ENCODE measurements at regions not wholly inside any gene's neighbourhood (a gene's known extent, or its start where the extent isn't known, plus 50 kb on each side); places are given as distances from the start of the nearest gene placed in this dataset.

DNA sequence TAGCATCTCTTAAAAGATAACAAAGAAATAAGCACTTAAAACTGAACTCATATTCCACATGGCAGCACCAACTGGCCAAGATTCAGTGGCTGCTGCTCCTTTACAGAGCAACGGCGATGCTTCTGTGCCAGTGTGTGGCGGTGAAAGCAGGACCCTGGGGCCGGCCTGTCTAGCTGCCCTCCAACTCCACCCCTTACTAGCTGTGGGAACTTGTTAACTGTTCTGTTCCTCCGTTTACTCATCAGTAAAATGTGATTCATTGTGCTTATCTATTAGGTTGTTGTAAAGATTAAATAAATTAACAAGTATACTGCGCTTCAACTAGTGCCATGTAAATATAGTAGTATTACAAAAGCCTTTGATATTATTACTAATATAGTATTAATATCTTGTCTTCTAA is 133.2 kb downstream of the GDAP2 start:
- Histone ChIP-seq H3K4me1 (ENCODE audit: control insufficient read depth, extremely low read depth, insufficient read depth, low read length) (peaks cover 17% of the 10 kb centered on the region), H3K4me2 (ENCODE audit: extremely low read depth, insufficient read depth, low read length) (no peak overlapping the region)

GRCh38 chr1:117798550-117798949 is 130.9 kb downstream of the GDAP2 start:
- H3K27ac ChIP-seq (ENCODE audit: insufficient read depth, low read length) = no peak overlapping the region
- no peaks in the 10 kb centered on the region for H3K79me2 ChIP-seq (ENCODE audit: control insufficient read depth, insufficient read depth, low read length)
- no peaks in the 10 kb centered on the region for H4K20me1 ChIP-seq (ENCODE audit: control insufficient read depth, extremely low read depth, insufficient read depth, low read length)
- H3K4me1 ChIP-seq (ENCODE audit: control insufficient read depth, extremely low read depth, insufficient read depth, low read length) = peaks cover 15% of the 10 kb centered on the region
- H3K36me3 ChIP-seq (ENCODE audit: control insufficient read depth, insufficient read depth, low read length) = no peaks in the 10 kb centered on the region
- no peaks in the 10 kb centered on the region for H3K9me3 ChIP-seq (ENCODE audit: control insufficient read depth, insufficient read depth, low read depth, low read length)
- no peak overlapping the region for H3K9ac ChIP-seq (ENCODE audit: insufficient read depth, low read length)
- DNase-seq (ENCODE audit: low read depth in 2 of 2) = no peak
- TF ChIP-seq, protein P1, sequence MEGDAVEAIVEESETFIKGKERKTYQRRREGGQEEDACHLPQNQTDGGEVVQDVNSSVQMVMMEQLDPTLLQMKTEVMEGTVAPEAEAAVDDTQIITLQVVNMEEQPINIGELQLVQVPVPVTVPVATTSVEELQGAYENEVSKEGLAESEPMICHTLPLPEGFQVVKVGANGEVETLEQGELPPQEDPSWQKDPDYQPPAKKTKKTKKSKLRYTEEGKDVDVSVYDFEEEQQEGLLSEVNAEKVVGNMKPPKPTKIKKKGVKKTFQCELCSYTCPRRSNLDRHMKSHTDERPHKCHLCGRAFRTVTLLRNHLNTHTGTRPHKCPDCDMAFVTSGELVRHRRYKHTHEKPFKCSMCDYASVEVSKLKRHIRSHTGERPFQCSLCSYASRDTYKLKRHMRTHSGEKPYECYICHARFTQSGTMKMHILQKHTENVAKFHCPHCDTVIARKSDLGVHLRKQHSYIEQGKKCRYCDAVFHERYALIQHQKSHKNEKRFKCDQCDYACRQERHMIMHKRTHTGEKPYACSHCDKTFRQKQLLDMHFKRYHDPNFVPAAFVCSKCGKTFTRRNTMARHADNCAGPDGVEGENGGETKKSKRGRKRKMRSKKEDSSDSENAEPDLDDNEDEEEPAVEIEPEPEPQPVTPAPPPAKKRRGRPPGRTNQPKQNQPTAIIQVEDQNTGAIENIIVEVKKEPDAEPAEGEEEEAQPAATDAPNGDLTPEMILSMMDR (conservative IDR thresholded peaks at IDR 0.05 in 1 of 2, IDR thresholded peaks at IDR 0.05 in 1 of 2; ENCODE audit: low read depth in 1 of 2, low read length in 2 of 2) = no peak
- TF ChIP-seq EZH2 (IDR thresholded peaks at IDR 0.05; ENCODE audit: low read length, missing control alignments) = no peak
- no peaks in the 10 kb centered on the region for H3K27me3 ChIP-seq (ENCODE audit: control insufficient read depth, insufficient read depth, low read length)
- no peak overlapping the region for H3K4me3 ChIP-seq (replicated peaks in 1 of 4; ENCODE audit: control extremely low read depth in 1 of 4, insufficient read depth in 1 of 4, low read depth in 3 of 4, low read length in 4 of 4)
- H3K4me2 ChIP-seq (ENCODE audit: extremely low read depth, insufficient read depth, low read length) = no peak overlapping the region
- no peak overlapping the region for H2AFZ ChIP-seq (ENCODE audit: low read length)

More for the DNA sequence above, 133.2 kb downstream of the GDAP2 start:
- Histone ChIP-seq H3K36me3 (ENCODE audit: control insufficient read depth, insufficient read depth, low read length) (no peaks in the 10 kb centered on the region), H4K20me1 (ENCODE audit: control insufficient read depth, extremely low read depth, insufficient read depth, low read length) (no peaks in the 10 kb centered on the region), H3K9me3 (ENCODE audit: control insufficient read depth, insufficient read depth, low read depth, low read length) (no peaks in the 10 kb centered on the region), H3K27ac (ENCODE audit: insufficient read depth, low read length) (no peak overlapping the region), H2AFZ (ENCODE audit: low read length) (no peak overlapping the region), H3K27me3 (ENCODE audit: control insufficient read depth, insufficient read depth, low read length) (no peaks in the 10 kb centered on the region), H3K4me3 (replicated peaks in 1 of 4; ENCODE audit: control extremely low read depth in 1 of 4, insufficient read depth in 1 of 4, low read depth in 3 of 4, low read length in 4 of 4) (no peak overlapping the region), H3K79me2 (ENCODE audit: control insufficient read depth, insufficient read depth, low read length) (no peaks in the 10 kb centered on the region), H3K9ac (ENCODE audit: insufficient read depth, low read length) (no peak overlapping the region)
- TF ChIP-seq, protein P1 (conservative IDR thresholded peaks at IDR 0.05 in 1 of 2, IDR thresholded peaks at IDR 0.05 in 1 of 2; ENCODE audit: low read depth in 1 of 2, low read length in 2 of 2) = no peak
- TF ChIP-seq EZH2 (IDR thresholded peaks at IDR 0.05; ENCODE audit: low read length, missing control alignments) = no peak
- no peak for DNase-seq (ENCODE audit: low read depth in 2 of 2)

DNA sequence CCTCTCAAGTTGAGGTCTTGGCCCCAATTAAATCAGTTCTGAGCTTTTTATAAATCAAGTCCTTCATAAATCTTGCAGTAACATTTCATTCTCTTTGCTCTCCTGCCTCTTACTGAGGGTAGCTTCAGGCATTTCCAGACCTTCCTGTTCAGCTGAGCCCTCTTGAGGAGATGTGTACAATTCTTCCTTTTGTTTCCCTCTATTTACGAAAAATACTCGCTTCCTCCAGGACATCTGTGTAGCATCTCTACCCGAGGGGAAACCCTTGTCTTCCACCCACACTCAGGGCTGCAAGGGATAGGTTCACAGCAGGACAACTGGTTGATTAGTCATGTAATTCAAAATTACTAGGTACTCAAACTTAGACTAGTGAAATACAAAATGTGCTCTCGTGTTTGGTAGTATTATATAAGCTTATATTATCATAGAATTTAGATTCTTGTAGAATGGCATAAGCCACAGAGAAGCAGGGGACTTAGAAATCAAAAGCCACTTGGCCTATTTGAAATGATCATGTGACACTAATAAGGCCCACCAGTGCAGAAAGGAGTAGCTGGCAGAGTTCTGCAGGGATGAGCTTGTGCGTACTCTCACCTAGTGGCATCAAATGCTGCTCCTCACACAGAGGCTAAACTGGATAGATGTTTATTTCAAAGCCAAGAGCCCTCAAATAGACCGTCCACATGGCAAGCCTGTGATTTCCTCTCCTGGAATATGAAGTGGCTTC is 126.7 kb downstream of the GDAP2 start:
- H3K4me1 ChIP-seq (ENCODE audit: control insufficient read depth, extremely low read depth, insufficient read depth, low read length) = no peaks in the 10 kb centered on the region
- no peak overlapping the region for H3K27ac ChIP-seq (ENCODE audit: insufficient read depth, low read length)
- TF ChIP-seq EZH2 (IDR thresholded peaks at IDR 0.05; ENCODE audit: low read length, missing control alignments) = no peak
- TF ChIP-seq, protein P1 (conservative IDR thresholded peaks at IDR 0.05 in 1 of 2, IDR thresholded peaks at IDR 0.05 in 1 of 2; ENCODE audit: low read depth in 1 of 2, low read length in 2 of 2) = no peak
- no peaks in the 10 kb centered on the region for H3K36me3 ChIP-seq (ENCODE audit: control insufficient read depth, insufficient read depth, low read length)
- peak in 1 of 2 donors; percentile 10 for DNase-seq (ENCODE audit: low read depth in 2 of 2)
- H3K27me3 ChIP-seq (ENCODE audit: control insufficient read depth, insufficient read depth, low read length) = no peaks in the 10 kb centered on the region
- H3K79me2 ChIP-seq (ENCODE audit: control insufficient read depth, insufficient read depth, low read length) = no peaks in the 10 kb centered on the region
- no peak overlapping the region for H3K4me2 ChIP-seq (ENCODE audit: extremely low read depth, insufficient read depth, low read length)
- no peaks in the 10 kb centered on the region for H3K9me3 ChIP-seq (ENCODE audit: control insufficient read depth, insufficient read depth, low read depth, low read length)
- H2AFZ ChIP-seq (ENCODE audit: low read length) = no peak overlapping the region
- H3K4me3 ChIP-seq (replicated peaks in 1 of 4; ENCODE audit: control extremely low read depth in 1 of 4, insufficient read depth in 1 of 4, low read depth in 3 of 4, low read length in 4 of 4) = no peak overlapping the region
- H4K20me1 ChIP-seq (ENCODE audit: control insufficient read depth, extremely low read depth, insufficient read depth, low read length) = no peaks in the 10 kb centered on the region
- H3K9ac ChIP-seq (ENCODE audit: insufficient read depth, low read length) = no peak overlapping the region
